Hypothalamus (tissue), 51 donors: ENCODE measurements at regions not wholly inside any gene's neighbourhood (a gene's known extent, or its start where the extent isn't known, plus 50 kb on each side); places are given as distances from the start of the nearest gene placed in this dataset.

Experiments used
- DNase-seq, 51 donors: peaks; one replicate each; lab custom pipeline; 2025; lab: John Stamatoyannopoulos, UW

DNA sequence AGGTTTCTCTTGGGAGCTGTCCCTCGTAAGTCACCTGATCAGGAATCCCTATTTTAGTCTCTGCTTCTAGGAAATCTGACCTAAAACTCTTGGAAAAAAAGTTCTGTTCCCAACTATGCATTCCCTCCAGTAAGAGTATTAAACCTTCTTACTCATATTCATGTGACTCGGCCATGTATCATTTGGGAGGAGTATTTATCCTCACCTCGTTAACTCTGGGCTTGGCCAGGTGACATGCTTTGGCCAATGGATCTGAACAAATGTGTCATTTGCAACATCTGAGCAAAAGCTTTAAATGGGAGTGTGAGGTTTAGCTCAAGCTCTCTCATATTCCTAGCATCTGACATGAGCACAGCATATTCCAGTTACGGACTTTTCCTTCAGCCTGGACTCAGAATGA lies 226.8 kb downstream of the NUAK1 start:
- no peak for DNase-seq

DNA sequence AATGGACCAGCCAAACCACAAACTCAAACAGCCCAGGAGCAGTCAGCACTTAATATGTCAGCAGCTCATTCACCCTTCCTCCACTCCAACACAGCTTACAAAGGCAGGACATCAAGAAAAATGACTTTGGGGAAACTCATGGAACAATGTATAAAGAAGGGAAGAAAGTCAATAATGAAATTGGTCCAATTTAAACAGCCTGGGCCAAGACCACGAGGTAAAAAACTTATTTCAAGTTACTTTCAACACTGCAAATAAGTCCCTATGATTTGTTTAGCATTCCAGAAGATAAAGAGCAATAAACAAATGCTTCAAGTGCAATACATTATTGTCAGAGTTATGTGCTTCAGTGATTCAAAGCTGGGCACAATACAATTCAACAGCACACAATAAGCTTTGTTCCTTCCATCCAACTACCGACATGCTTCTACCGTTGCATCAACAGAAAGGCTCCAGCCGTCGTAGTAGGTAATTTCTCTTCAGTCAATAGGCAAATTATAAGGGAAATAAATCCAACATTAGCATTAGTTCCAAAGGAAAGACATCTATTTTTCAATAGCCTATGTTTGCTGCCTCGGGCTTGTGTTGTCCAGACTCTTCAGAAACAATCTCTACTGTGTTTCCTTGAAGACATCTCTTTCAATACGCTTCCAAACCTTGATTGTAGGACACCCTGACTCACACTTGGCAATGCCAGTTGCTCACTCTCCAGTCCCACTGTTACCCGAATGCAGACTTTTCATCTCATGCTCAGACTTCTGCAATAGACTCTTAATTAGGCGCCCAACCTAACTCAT lies 225.7 kb downstream of the NUAK1 start:
- no peak for DNase-seq

DNA sequence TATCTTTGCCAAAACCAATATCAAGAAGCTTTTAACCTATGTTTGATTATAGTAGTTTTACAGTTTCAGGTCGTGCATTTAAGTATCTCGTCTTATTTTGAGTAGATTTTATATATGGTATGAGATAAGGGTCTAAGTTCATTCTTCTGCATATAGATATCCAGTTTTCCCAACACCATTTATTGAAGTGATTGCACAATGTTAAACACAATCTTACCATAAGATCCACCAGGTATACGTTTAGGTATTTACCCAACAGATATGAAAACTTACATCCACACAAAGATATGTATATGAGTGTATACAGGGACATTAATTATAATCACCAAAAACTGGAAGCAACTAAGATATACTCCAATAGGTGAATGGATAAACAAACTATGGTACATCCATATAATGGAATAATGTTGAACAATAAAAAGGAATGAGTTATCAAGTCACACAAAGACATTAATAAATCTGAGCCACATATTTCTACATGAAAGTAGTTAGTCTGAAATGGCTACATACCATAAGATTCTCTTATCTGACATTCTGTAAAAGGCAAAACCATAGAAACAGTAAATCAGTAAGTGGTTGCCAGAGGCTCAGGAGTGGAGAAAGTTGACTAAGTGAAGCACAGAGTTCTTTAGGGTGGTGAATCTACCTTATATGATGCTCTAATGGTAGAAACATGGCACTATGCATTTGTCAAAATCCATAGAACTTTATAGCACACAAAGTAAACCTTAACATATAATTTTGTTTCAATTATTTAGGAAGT lies 222.6 kb downstream of the NUAK1 start:
- no peak for DNase-seq

DNA sequence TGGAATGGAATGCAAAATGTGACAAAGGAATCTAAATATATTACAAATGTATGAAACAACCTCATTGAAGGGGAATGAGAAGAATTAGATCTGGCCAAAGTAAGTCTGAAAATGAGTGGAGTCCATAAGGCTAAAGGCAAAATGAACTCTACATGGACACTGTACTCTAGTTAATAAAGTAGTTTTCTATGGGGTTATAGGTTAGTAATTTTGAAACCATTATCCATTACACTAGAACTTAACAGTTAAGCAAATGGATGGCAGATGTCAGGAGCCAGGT lies 222.1 kb downstream of the NUAK1 start:
- DNase-seq, result no peak

DNA sequence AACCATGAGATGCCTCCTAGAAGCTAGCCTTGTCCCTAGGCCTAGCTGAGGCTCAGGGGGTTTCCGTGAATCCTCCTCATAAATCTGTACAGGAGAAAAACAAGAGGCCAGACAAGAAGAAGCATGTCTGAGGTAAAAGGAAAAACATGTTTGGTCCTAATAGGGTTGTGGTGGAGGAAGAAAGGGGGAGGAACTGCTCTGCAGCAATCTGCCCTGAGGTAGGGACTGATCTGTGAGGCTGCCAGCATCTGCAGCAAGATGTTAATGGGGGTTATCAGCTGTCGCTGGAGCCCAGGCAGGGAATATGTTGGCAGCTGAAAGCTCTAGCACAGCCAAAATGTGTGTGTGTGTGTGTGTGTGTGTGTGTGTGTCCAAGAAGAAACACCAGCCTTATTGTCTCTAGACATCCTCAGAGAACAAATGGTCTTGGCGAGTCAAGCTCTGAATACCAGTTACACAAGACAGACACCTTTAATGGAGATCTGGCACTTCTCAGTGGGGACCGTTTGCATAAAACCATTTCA lies 218.5 kb downstream of the NUAK1 start:
- DNase-seq, result peak in 23 of 51 donors; percentile 2 to 69 (median 12)

DNA sequence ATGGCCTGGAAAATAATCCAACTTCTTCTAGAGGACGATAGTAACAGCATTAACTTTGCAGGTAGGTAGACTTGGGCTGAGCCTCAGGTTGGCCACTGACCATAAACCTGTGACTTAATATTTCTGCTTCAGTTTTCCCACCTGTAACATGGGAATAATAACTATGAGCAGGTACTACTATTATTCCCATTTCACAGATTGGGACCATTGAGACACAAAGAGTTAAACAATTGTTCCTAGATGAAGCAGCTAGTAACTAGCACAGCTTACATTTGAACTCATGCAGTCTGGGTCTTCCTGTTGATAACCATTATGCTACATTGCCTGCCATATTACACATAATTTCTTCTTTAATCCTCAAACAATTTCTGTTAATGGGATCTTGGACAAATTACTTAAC lies 217.7 kb downstream of the NUAK1 start:
- DNase-seq, result no peak

DNA sequence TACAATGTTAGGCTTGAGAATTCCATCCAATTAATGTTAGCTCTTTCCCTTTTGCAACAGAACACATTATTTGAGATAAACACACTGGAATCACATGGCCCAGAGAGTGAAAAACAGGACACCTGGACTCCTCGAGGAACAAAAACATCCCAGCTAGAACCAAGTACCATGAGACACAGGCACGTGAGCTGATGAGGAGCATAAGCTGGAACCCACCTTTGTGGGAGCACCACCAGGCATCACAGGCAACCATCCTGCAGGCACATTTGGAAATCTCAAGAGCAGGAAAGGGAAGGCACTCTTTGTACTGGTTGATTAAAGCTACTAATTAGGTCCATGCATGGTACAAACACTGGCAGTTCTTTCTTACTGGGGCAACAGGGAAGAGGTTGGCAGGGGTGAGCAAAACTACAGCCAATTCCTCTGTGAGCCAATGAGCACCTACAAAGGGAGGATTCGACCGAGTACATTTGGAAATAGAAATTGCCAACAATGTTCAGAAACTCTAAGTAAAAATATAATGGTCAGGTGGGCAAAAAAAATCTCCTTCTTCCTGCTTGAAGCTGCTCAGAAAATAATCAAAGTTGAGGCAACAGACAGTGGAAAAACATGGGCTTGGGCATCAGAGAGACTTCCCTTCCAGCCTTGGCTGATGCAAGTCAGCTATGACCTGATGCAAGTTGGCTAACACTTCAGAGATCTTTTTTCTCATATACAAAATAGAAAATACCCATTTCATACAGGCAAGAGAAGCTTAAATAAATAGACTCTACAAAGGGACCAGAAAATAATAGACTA lies 216.7 kb downstream of the NUAK1 start:
- DNase-seq, result peak in 9 of 51 donors; percentile 2 to 39 (median 10)

DNA sequence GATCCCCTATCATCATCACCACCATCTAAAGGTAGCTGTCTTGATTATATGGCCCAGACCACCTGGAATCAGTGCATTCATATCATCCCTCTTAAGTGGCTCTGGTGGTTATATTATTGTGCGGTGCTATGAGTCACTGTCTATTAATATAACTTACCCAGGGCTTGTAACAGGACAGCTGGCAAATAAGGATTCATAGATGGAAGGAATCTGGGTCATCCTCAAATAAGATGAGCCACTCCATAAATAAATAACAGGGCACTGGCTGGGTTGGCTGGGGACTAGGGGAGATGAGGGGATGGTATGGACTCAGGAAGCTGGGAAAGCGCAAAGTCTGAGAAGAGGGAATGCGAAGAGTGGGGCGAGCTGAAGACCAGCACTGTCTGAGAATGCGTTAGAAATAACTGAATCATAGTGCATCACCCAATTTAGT lies 216.1 kb downstream of the NUAK1 start:
- no peak for DNase-seq

DNA sequence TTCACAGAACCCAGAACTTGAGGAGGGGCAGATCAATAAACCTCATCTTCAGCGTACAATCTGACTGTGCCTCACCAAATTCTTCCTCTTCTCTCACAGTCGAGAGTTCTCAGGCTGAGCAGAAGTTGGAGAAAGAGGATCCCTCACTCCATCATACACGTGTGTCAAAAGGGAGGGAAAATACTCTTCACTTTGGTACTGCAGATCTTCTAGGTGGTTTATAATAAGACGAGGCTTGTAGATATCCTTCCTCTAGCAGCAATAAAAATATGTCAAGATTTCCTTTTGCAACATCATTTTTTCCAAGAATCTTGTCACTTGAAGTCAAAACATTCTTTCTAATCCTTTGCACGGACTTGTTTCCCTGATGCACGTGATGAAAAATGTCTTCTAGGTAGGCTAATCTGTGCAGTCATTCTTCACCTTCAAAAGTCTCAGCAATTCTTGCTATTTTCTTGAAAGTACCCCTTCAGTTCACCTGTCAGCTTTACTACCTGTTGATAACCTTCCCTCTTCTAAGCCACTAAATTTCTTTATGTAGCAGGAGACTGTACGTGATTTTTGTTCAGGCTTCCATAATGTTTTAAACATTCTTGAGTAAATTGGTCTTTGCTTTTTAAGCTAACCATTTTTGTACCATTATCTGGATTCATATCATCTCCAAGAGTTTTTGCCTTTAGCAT lies 214.1 kb downstream of the NUAK1 start:
- DNase-seq, result no peak

DNA sequence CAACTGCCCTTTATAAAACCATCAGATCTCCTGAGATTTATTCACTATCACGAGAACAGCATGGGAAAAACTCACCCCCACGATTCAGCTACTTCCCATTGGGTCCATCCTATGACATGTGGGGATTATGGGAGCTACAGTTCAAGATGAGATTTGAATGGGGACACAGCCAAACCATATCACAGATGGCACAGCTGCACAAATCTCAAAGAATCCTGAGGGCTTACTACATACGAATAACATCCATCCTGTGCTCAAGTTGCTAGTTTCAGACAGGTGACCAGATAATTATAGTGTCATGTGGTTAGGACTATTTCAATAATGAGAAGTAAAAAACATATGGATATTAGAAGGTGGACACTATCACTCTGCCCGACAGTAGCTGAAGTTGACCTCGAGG lies 211.2 kb downstream of the NUAK1 start:
- DNase-seq, result no peak

DNA sequence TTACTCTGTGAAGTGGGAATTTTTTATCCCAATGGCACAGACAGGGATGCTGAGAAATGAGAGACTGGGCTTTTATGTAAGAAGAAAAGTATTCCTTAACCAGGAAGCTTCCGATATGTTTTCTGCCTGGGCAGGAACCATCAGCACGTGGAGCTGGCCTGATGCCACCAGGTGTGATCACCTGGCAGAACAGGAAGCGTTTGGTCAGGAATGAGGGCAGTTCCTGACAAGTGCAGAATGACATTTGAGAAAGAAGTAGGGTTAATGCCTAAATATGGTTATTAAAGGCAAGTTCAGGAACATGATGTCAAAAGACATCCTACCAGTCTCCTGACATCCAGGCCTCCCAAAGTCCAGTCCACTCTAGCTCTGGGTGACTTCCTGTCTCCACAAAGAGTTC lies 210.3 kb downstream of the NUAK1 start:
- no peak for DNase-seq

DNA sequence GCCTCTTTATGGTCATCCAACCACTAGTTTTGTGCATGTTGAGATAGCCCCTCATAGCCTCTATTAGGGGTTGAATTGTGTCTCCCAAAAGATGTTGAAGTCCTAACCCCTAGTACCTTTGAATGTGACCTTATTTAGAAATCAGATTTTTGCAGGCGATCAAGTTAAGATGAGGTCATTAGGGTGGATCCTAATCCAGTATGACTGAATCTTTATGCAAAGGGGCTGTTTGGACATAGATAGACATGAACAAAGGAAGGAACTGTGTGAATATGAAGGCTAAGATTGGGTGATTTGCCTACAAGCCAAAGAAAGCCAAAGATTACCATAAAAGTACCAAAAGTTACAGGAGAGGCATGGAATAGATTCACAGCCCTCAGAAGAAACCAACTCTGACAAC lies 209.6 kb downstream of the NUAK1 start:
- DNase-seq, result no peak

DNA sequence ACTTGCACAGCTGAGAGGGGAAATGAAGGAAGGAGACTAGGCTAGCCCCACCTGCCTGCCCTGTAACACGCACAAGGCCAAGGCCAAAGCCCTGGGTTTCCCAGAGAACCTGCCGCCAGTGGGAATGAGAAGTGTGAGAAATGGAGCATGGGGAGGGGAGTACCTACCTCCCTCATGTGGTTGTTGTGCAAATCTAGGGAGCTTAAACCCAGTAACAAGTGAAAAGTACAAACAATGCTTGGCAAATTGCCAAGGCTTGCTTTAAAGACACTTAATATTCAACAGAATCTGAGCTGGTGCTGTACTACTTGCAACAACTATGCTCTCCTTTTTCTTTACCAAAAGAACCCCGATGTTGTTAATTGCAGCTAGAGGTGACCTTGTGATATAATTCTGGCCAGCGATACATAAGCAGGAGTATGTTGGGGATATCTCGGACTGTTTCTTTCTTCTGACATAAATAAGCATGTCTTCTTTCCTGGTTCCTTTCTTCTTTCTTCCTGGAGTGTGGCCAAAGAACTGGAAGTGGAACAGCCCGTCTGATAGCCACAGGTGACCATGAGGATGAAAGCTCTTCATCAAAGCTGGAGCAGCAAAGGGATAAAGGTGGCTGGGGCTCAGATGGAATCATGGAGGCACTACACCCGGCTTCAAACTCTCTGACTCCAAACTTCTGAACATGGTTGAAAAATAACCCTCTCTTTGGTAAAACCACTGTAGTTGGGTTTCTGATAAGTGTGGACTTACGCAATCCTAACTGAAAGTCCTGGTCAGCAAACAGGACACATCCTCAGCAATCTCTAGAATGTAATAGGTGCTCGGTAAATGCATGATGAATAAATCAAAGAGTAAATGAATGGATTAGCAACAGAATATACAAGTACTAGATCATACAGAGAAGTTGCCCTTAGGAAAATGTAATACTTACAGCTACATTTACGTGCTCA lies 207.9 kb downstream of the NUAK1 start:
- DNase-seq, result no peak

DNA sequence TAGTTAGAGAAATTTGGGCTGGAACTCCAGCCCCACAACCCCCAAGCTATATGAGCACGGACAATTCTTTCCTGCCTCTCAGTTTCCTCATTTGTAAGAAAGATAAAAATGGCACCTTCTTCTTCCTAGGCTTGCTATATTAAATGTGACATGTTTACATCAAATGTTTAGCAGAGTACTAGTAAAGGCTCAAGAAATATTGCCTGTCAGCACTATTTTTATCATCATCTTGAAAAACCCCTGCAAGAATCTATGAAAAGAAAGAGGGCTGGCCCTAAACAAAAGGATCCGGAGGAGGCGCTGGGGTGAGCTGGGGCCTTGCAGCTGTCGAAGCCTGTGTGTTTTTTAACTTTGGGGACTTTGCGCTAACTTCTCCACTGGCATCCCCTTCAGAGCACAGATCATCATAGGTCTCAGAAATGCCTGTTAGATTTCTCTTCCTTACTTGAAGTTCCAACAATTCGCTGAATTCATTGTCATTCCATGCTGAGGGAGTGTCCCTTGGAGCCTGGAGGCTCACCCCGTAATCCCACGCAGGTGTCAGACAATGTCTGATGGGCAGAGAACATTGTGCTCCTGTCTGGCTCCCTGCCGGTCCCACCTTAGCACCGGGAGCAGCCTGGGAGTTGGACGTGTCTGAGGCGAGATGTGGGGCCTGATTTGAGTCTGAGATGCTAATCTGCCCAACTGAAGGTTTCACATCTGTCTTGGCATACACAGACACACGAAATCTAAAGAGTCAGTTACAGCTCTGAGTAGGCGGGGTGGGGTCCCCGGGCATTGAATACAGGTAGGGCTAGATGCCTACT lies 206.8 kb downstream of the NUAK1 start:
- no peak for DNase-seq

DNA sequence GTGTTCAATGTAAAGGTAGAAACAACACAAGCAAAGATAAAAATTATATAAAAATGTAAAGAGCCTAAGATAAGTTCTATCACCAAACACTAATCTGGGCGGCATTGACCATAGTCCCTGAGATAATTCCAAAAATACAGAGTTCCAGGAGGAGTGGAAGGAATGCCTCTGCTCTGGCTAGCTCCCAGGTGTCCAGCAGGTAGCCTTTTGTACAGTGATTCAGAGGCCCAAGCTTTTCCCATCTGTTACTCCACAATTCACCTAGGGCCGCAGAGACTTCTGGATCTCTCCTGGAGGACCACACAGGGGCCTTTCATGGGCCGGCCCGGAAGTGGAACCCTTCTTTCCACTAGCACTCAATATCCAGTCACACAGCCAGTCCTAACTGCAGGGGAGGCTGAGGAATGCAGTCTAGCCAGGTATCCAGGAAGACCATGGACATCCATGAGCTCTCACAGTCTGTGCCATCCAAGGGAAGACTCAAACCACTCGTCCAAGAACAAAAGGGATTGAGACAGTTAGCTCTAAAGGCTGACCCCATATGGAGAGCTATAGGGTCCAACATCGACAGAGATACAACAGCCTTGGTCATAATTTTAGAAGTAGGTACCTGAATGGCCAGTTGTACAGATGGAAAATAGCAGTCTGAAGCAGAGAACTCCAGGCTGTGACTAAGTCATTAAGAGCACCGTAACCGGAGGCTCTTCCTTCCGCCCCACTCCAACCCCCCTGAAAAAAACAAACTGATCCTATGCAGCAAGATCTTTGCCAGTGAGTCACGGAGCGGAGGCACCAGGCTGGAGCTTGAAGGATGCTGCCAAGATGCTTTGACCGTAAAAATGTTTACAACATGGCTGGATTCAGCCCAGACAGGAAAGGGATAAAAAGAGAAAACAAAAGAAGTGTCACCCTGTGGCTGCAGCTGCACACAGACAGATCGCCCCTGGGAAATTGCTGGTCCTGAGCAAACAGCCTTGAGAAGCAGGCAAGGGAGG lies 204.8 kb downstream of the NUAK1 start:
- DNase-seq, result peak in 3 of 51 donors; percentile 2 to 22 (median 2)

DNA sequence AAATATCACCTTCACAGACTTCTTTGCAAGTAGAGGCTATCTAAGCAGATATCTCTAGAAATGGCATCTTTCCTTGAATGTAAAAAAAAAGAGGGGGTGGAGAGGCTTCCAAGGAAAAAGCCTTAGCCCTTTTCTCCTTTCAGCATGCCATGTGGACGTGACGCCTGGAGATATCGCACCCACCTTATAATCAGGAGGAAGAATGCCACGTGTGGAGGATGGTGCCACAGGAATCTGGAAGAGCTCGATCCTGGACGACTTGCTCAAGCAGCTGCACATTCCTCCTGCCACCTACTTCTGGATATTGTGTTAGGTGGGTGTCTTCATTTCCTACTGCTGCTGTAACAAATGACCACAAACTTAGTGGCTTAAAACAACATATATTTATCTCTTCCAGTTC lies 203.6 kb downstream of the NUAK1 start:
- no peak for DNase-seq

DNA sequence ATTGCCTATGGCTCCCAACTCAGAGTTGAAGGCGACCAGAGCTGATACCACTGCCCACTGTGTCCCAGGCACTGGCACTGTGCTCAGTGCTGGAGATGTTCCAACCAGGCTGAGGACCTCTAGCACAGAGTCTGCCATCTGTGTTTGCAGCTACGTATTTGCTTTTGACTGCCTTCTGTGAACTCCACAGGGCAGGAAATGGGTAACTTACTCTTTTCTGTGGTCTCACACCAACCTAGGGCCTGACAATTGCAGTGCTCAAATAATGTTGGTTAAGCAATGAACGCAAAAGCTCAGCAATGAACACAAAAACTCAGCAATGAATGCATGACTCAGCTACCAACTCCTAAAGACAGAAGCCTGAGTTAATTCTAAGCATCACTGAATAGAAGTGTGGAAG lies 202.8 kb downstream of the NUAK1 start:
- DNase-seq, result no peak
